ENCODE measurements at regions not wholly inside any gene's neighbourhood (a gene's known extent, or its start where the extent isn't known, plus 50 kb on each side); places are given as distances from the start of the nearest gene placed in this dataset.
"Not testable (repeated sequence)": the region's sequence is repeated elsewhere in the genome, so short reads cannot be mapped to it uniquely, and the experiment has no call there.

DNA sequence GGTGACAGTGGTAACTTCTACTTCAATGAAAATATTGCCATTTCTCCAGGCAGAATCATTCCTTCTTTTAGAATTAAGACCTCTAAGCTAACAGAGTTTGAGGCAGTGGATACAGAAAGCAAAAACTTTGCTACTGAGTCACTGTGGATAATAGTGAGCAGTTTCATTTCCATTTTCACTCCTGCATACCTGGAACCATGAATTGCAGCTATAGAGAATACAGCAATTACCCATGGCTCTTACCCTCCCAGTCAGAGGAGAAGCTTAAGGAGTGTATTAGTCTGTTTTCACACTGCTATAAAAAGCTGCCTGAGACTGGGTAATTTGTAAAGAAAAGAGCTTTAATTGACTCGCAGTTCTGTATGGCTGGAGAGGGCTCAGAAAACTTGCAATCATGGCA lies 531.4 kb upstream of the CNTNAP5 start:
- DNase-seq: no peak

DNA sequence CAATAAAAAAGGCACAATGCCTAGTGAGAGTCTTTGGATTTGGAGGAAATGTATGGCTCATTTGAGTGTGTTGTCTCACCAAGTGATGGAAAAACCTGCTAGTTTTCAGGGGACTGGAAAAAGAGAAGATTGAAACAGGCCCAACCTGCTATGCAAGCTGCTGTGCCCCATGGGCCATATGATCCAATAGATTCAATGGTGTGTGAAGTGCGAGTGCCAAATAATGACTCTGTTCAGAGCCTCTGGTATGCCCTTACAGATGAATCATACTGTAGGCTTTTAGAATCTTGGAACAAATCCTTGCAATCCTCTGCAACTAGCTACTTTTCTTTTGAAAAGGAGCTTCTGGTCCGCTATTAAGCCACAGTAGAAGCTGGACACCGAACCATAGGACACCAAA lies 529.8 kb upstream of the CNTNAP5 start:
- no peak for DNase-seq

DNA sequence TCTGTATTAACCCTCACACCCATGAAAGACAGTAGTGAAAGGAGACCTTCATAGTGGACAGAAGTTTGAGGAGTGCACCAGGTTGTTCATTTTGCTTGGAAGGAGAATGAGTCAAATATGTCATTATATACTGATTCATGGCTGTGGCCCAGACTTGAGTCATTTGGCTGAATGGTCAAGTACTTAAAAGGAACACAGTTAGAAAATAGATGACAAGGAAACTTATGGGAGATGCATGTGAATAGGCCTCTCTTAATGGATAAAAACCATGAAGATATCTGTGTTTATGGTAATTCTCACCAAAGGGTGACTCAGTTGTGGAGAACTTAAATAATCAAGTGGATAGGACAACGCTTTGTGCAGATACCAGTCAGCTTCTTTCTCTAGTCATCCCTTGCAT lies 524.7 kb upstream of the CNTNAP5 start:
- DNase-seq: no peak

DNA sequence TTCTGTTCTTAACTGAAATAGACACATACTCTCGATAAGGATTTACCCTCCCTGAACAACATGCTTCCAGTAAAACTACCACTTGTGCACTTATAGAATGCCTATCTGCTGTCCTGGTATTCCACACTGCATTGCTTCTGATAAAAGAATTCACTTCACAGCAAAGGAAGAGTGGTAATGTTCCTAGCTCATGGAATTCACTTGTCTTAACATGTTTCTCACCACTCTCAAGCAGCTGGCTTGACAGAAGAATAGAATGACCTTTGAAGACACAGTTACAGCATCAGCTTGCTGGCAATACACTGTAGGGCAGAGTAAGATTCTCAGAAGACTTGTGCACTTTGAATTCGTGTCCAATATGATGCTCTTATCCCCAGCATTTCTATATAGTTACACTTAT lies 524.1 kb upstream of the CNTNAP5 start:
- no peak for DNase-seq

DNA sequence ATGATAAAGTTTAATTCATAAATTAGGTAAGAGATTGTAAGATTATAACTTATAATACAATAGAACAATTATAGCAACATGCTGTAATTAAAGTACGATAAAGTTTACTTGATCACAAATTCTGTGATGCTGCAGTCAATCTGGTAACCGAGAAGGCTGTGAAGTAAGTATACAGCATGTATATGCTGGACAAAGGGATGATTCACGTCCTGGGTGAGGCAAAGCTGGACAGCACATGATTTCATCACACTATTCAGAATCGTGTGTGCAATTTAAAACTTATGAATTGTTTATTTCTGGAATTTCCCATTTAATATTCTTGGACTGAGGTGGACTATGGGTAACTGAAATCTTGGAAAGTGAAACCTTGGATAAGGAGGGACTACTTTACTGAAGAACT lies 522.2 kb upstream of the CNTNAP5 start:
- DNase-seq: no peak

DNA sequence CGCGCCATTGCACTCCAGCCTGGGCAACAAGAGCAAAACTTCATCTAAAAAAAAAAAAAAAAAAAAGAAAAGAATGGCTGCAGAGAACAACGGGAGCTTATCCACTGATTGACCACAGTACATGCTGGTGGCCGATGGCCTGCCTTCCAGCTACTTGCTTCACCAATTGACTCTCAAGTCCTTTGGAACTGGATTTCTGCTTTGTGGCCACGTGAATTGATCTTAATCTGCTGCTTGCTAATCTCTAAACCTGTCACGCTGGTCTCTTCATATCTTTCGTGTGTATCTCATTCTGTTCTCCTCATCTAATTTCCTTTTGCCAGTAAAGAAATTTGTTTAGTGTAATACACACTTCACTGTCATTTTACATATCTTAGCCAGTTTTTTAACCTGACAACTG lies 512.5 kb upstream of the CNTNAP5 start:
- DNase-seq: no peak

DNA sequence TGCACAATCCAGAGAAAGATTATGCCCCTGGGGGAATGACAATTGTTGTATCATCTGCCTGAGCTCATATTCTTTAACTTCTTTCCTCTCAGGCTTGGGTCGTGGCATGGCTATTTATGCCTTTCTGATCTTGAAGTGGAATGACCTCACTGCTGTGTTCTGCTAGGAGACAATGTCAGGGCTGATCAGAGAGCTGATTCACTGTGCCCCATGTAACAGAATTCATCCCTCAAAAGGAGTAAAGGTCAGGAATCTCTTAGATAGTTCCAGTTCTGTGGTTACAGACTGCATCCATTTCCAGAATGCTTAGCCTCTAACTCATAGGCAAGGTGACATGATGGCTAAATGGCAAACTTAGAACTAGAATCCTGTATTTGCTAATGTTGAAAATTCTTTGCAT lies 511.7 kb upstream of the CNTNAP5 start:
- no peak for DNase-seq

DNA sequence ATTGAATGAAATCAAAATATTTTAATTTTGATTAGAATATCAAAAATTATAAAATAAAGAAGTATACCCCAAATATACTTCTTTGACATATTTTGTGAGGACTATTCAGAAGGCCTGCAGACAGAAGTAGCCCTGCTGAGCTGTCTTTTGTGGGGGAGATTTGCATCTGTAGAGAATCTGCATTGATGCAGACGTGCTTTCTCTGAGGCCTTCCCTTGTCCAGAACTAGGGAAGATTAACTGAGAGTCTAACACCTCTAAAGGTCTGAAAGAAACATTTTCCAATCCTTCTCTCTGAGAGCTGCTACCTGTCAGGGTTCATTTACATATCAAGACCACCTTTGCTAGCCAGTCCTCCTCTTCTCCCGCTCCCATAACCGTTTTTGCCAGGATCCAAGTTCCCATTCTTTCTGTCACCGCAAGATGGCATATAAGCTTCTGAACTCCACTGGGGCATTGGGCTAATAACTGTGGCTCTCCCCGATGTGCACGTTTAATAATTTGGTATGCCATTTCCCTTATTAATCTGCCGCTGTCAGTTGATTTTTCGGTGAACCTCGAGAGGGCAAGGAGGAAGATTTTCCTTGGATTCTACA lies 510.4 kb upstream of the CNTNAP5 start:
- DNase-seq: no peak

DNA sequence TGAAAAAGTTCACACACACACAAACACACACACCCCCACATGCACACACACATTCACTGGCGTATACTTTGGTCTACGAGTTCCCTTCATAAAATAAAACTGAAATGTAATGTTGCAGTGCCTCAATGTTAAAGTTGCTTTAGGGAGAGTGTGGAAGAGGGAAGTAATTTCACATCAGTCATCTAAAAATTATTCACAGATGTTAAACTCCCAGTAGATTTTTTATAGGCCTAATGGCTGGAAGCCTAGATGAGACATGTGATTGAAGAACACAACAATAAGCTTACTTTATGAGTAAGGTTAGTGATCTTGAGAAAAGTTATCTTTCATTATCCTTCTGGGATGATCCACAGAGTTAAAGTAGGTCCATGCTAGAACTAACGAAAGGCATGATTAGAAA lies 506.7 kb upstream of the CNTNAP5 start:
- no peak for DNase-seq

DNA sequence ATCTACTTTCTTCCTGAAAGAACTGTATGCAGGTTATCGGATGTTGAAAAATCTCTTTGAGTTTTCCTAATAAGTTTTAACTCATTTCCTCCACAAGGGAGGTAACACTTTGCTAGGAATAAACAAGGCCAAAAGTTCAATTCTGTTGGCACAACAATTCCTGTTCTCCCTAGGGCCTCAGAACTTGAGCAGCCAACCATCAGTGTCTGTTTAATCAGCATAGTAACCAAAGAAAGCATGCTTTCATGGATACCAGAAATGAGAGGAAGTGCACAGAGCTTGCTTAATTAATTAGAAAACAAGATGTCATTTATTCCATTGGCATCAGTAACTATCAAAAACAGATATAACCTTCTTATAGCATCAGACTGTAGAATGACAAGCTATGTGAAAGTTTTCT lies 503.2 kb upstream of the CNTNAP5 start:
- no peak for DNase-seq

DNA sequence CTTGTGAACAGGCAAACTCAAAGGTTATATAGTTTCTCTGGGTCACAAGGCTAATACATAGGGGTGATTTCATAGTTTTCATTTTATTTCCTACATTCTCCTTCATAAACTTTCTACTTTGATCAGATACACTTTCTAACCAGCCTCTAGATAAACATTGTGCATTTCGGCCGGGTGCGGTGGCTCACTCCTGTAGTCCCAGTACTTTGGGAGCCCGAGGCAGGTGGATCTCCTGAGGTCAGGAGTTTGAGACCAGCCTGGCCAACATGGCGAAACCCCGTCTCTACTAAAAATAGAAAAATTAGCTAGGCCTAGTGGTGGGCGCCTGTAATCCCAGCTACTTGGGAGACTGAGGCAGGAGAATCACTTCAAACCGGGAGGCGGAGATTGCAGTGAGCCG lies 502.6 kb upstream of the CNTNAP5 start:
- DNase-seq: not testable (repeated sequence)

DNA sequence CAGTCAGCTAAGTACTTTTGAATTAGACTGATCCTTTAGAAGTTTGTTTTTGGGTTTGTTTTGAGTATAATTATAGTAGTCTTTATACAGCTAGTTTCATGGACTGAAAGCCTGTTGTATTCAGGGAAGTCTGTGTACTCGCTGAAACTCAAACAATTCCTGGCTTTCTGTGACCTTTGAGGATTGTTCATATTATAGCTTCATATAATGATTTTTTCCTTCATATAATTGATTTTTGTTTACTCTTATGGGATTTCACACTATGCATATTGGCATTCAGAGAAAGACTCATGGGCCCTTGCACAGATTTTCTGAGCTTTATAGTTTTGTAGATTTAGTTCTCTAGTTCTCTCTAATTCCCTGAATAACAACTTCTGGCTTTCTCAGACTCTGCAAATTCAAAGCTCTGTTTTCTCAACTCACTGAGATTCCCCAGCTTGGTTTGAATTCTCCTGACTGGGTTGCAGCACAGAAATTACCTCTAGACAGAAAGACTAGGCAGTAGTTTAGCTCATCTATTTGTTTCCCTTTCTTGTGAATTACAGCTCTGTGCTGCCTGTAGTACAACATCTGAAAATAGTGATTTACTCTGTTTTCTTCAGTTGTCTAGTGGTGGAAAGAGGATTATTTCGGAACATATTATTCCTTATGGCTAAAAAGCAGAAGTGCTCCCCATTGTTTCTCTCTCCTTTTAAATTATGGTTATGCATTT lies 495.9 kb upstream of the CNTNAP5 start:
- no peak for DNase-seq

DNA sequence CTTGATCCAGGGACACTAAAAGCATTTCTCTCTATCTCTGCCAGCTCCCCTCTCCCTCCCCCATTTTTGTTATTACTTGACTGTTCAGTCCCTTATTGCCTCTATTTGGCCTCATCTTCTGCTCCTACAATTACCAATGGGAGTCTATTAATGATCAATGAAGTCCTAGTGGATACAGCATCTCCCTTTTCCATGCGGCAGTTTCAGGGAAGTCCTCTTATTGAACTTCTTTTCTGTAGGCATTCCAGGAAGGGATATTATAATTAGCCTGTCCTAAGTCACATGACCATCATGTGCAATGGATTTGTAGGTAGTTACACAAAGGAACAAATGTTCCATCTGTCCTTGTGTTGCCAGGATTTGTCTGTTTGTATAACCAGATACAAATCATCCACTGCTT lies 495.1 kb upstream of the CNTNAP5 start:
- no peak for DNase-seq

DNA sequence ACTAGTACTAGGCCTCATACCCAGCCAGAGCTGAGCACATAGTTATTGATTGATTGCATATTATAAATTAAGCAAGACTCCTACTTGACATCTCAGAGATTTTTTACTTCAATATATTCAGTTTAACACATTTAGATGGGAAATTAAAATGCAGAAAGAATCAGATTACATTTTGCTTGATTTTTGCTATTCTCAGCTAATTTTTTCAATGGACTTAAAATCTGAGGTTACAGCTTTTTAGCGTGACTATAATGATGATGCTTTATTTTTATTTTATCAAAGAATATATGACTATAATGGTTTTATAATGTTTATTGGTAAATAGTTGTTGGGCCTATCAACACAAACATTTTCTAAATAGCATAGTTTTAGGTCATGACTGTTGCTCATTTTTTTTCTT lies 493.0 kb upstream of the CNTNAP5 start:
- DNase-seq: no peak

DNA sequence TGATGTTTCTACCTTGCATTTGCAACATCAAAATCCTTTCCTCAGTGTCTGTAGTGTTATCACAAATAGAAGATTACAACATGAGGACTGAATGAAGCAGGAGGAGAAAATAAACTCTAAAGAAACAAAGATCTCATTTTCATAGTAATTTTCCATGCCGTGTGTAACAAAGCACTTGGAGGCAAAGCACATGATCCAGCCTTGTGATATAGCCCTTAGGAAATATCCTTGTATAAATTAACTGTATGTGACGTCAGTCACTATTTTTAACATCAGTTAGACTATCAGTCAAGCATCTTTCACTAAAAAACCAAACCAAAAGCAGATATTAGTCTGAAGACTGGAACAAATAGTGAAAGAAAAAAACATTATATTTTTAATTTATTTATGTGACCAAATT lies 492.1 kb upstream of the CNTNAP5 start:
- DNase-seq: no peak

DNA sequence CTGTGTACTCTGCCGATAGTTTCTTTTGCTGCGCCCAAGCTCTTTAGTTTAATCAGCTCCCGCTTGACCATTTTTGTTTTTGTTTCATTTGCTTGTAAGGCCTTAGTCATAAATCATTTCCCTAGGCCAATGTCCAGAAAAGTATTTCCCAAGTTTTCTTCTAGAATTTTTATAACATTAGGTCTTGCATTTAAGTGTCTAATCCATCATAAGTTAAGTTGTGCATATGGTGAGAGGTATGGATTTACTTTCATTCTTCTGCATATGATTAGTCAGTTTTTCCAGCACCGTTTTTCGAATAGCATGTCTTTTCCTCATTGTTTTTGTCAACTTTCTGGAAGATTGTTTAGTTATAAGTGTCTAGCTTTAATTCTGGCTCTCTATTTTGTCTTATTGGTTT lies 484.8 kb upstream of the CNTNAP5 start:
- DNase-seq: no peak

DNA sequence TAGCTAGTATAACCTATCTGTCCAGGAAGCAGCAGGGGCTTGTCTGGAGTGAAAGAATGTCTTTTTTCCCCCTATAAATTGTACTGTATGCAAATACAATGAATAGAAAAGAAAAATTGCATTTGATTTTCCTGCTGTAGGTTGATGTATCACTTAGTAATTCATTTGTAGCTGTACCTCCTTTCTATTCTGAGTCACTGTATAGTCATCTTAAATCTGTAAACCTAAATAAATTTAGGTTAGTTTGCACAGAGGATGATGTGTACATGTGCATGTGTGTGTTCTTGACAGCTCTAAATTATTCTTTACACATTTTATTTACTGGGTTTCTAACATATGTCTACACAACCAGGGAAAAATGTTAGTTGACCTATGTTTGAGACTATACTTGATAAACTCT lies 478.7 kb upstream of the CNTNAP5 start:
- DNase-seq: peak in 1 of 2 experiments; percentile 6

DNA sequence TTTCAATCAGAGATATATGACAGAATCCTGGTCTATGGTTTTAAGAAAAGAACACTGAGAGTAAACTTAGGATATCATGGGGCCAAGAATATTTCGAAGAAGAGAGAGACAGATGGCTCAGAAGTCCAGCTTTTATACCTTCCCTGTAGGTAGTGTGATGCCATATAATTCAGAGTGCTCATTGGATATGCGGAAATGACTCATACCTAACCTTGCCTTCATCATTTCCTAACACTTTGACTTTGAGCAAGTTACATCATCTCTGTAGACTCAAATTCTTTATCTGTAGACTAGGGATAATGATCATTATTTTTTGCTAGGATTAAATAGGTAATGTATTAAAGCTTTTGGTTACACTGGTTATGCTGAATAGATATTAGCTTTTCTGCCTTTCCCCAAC lies 461.6 kb upstream of the CNTNAP5 start:
- DNase-seq: no peak

DNA sequence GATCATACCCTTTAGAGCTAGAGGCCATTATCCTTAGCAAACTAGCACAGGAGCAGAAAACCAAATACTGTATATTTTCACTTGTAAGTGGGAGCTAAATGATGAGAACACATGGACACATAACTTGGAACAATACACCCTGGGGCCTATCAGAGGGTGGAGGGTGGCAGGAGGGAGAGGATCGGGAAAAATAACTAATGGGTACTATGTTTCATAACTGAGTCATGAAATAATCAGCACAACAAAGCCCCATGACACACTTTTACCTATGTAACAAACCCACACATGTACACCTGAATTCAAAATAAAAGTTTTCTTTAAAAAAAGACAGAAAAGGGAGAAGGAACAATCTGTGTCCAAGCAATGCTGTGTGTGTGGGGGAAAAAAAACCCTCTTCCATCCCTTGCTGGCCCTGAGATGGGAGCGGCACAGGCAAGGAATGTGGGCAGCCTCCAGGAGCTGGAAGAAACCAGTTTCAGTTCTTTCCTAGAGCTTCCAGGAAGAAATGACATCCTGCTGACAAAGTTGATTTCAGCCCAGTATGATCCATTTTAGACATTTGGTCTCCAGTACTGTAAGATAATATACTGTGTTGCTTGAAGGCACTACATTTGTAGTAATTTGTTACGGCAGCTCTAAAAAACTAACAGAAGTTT lies 458.7 kb upstream of the CNTNAP5 start:
- DNase-seq: no peak

DNA sequence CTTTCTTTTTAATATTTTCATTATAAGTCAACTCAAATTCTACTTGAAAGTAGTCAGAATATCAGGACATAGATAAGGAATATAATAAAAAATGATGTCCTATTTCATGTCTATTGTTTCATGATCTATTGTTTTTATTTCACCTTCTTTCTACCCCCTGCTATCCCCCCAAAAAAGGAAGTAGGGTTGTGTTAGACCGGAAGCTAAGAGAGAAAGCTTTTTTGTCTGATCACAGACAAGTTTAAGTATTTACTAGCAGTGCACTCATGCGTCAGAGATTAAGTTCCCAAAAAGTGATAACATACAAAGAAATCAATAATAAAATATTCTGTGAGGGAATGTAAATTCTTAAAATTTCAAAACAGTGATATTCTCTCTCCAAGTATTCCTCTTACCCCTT lies 447.1 kb upstream of the CNTNAP5 start:
- DNase-seq: no peak

DNA sequence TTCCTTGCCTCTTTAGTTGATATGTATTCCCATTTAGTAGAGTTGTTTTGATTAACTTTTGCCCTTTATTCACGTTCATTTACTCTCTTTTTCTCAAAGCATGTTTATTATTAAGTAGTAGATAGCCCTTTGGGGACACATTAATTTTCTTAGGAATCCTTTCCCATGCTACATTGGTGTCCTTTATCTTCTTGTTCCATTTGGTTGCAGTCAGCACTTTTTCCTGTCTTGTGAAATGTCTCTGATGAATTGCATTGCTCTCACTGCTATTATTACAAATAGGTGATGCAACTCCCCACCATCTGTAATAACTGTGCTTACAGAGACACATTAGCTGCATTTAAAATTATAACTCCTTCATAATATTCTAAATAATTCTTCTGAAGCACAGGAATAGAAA lies 428.5 kb upstream of the CNTNAP5 start:
- DNase-seq: no peak

DNA sequence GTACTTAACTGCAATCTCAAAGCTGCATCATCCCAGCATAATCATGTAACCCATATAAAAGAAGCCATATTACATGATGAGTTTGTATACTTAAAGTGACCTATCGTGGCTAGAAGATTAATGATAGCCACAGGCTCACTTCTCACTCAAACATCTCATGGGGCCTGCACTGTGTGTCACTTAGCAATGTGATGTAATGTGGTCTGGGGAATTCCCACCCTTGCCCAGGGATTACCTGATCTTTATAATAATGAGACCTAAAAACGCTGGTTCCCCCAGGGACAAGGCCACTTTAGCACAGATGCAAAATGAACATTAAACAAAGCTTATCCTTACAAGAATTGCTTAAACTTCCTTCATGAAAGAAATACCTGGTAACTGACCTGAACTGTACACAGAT lies 427.1 kb upstream of the CNTNAP5 start:
- DNase-seq: no peak

DNA sequence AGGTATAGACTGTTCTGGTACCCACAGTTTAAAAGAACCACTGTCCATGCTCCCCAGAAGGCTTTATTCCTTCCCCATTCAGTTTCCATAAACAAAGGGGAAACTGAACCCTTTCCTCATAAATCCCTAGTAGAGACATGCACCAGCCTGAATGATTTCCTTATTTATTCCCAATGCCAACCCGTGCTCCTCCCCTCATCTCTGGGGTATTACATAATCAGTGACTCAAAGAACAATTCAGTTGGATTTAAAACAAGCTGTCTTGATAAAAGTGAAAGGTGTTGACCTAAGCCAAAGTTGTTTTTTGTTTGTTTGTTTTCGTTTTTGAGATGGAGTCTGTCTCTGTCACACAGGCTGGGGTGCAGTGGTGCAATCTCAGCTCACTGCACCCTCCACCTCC lies 418.5 kb upstream of the CNTNAP5 start:
- no peak for DNase-seq

DNA sequence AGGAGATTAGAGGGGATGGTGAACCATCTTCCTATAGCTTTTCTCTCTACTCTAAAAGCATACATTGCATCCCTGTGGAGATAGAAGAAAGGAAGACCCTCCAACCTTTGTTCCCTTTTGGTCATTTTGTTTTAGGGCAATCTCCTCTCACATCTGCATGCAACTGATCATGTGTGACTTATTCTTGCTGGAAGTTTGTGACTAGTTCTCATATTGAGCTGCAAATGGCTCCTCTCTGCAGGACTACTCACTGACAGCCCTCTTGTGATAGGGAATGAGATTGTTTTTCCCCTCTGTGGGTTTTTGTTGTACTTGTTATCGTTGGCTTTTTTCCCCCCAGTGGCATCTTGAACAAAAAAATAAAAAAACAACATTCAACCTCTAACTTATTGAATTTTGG lies 416.0 kb upstream of the CNTNAP5 start:
- DNase-seq: no peak

DNA sequence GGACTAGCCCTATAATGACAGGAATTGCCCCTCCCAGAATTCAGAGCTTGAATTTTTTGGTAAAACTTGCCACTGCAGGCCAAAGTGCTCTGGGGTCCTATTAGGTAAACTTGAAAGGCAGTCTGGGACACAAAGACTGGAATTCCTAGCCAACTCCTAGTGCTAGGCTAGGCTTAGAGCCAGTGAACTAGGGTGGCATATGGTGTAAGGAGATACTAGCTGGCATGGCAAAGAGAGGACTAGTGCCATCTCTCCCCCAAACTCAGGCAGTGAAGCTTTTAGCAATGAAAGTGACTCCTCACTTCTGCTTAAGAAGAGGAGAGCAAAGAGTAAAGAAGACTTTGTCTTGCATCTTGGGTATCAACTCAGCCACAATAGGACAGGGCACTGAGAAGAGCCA lies 410.5 kb upstream of the CNTNAP5 start:
- no peak for DNase-seq
